ENCODE measurements at regions not wholly inside any gene's neighbourhood (a gene's known extent, or its start where the extent isn't known, plus 50 kb on each side); places are given as distances from the start of the nearest gene placed in this dataset.

DNA sequence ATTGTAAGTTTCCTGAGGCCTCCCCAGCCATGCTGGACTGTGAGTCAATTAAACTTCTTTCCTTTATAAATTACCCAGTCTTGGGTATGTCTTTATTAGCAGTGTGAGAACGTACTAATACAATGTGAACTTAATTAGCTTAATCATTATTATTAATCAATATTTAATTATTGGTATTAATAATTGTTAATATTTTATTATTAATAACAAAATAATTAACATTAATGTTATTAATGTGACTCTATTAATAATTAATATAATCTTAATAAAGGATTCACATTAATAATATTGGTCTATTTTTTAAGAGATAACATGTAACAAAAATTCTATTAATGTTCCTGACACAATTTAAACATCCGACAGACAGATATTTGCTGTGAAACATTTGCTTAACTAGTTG lies 164.9 kb upstream of the ATF7IP start:
- H3K4me1 ChIP-seq (ENCODE audit: insufficient read depth, low read length) = no peaks in the 10 kb centered on the region
- intact Hi-C loops (cut with micrococcal nuclease; ENCODE audit: unreplicated experiment) = no loop called here
- FAIRE-seq (no peak), ATAC-seq (no peak), DNase-seq (ENCODE audit: low spot score) (no peak)
- no peaks in the 10 kb centered on the region for H4K20me1 ChIP-seq (ENCODE audit: insufficient read depth, low read length)
- H2AFZ ChIP-seq (ENCODE audit: low read length) = no peak overlapping the region
- H3K4me2 ChIP-seq (ENCODE audit: low read depth, low read length) = no peak overlapping the region
- no peaks in the 10 kb centered on the region for H3K36me3 ChIP-seq (replicated peaks in 1 of 2; ENCODE audit: control insufficient read depth in 1 of 2, insufficient read depth in 2 of 2, low read length in 2 of 2)
- ChIA-PET CTCF (ENCODE audit: low intra/inter-chr PET ratio, low total read pairs) (no interaction called here), POLR2A (no interaction called here)
- BruUV-seq (replicated peaks) = no TSS peak
- no peak overlapping the region for H3K9ac ChIP-seq (ENCODE audit: insufficient read depth, low read depth, low read length)
- H3K79me2 ChIP-seq (ENCODE audit: insufficient read depth, low read length) = no peaks in the 10 kb centered on the region
- in situ Hi-C loops (cut with HindIII; ENCODE audit: extremely low pct_ligation_motif_present, low pct_unique_long_range_greater_than_20kb) = no loop called here
- no peaks in the 10 kb centered on the region for H3K9me3 ChIP-seq (ENCODE audit: low read length)
- H3K27ac ChIP-seq (ENCODE audit: extremely low read length, insufficient read depth, low read length) = no peak overlapping the region
- no peak overlapping the region for H3K4me3 ChIP-seq (replicated peaks in 1 of 3; ENCODE audit: insufficient read depth in 1 of 3, low read depth in 2 of 3, low read length in 3 of 3)
- TF ChIP-seq BRCA1 (CRISPR knock-in tag; IDR thresholded peaks at IDR 0.05) (no peak), REL (CRISPR knock-in tag; conservative IDR thresholded peaks at IDR 0.05) (no peak), PHB2 (IDR thresholded peaks at IDR 0.05; ENCODE audit: partially characterized antibody) (no peak), TGIF2 (CRISPR knock-in tag; IDR thresholded peaks at IDR 0.05) (no peak), EHMT2 (IDR thresholded peaks at IDR 0.05; ENCODE audit: borderline replicate concordance, low read depth, low read length) (no peak), ZNF382 (CRISPR knock-in tag; IDR thresholded peaks at IDR 0.05; ENCODE audit: borderline replicate concordance) (no peak), HNRNPLL (IDR thresholded peaks at IDR 0.05; ENCODE audit: low read depth, low read length, poor library complexity, severe bottlenecking) (no peak), NFKB2 (CRISPR knock-in tag; IDR thresholded peaks at IDR 0.05; ENCODE audit: borderline replicate concordance) (no peak), HIVEP1 (CRISPR knock-in tag; IDR thresholded peaks at IDR 0.05) (no peak), NCOA1 (CRISPR knock-in tag; IDR thresholded peaks at IDR 0.05) (no peak)
- TF ChIP-seq, protein P1, sequence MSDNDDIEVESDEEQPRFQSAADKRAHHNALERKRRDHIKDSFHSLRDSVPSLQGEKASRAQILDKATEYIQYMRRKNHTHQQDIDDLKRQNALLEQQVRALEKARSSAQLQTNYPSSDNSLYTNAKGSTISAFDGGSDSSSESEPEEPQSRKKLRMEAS (IDR thresholded peaks at IDR 0.05) = no peak
- TF ChIP-seq, protein P2, sequence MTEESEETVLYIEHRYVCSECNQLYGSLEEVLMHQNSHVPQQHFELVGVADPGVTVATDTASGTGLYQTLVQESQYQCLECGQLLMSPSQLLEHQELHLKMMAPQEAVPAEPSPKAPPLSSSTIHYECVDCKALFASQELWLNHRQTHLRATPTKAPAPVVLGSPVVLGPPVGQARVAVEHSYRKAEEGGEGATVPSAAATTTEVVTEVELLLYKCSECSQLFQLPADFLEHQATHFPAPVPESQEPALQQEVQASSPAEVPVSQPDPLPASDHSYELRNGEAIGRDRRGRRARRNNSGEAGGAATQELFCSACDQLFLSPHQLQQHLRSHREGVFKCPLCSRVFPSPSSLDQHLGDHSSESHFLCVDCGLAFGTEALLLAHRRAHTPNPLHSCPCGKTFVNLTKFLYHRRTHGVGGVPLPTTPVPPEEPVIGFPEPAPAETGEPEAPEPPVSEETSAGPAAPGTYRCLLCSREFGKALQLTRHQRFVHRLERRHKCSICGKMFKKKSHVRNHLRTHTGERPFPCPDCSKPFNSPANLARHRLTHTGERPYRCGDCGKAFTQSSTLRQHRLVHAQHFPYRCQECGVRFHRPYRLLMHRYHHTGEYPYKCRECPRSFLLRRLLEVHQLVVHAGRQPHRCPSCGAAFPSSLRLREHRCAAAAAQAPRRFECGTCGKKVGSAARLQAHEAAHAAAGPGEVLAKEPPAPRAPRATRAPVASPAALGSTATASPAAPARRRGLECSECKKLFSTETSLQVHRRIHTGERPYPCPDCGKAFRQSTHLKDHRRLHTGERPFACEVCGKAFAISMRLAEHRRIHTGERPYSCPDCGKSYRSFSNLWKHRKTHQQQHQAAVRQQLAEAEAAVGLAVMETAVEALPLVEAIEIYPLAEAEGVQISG (CRISPR knock-in tag; IDR thresholded peaks at IDR 0.05) = no peak
- TF ChIP-seq, protein P3, sequence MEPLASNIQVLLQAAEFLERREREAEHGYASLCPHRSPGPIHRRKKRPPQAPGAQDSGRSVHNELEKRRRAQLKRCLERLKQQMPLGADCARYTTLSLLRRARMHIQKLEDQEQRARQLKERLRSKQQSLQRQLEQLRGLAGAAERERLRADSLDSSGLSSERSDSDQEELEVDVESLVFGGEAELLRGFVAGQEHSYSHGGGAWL (CRISPR knock-in tag; IDR thresholded peaks at IDR 0.05) = no peak
- TF ChIP-seq, protein P4, sequence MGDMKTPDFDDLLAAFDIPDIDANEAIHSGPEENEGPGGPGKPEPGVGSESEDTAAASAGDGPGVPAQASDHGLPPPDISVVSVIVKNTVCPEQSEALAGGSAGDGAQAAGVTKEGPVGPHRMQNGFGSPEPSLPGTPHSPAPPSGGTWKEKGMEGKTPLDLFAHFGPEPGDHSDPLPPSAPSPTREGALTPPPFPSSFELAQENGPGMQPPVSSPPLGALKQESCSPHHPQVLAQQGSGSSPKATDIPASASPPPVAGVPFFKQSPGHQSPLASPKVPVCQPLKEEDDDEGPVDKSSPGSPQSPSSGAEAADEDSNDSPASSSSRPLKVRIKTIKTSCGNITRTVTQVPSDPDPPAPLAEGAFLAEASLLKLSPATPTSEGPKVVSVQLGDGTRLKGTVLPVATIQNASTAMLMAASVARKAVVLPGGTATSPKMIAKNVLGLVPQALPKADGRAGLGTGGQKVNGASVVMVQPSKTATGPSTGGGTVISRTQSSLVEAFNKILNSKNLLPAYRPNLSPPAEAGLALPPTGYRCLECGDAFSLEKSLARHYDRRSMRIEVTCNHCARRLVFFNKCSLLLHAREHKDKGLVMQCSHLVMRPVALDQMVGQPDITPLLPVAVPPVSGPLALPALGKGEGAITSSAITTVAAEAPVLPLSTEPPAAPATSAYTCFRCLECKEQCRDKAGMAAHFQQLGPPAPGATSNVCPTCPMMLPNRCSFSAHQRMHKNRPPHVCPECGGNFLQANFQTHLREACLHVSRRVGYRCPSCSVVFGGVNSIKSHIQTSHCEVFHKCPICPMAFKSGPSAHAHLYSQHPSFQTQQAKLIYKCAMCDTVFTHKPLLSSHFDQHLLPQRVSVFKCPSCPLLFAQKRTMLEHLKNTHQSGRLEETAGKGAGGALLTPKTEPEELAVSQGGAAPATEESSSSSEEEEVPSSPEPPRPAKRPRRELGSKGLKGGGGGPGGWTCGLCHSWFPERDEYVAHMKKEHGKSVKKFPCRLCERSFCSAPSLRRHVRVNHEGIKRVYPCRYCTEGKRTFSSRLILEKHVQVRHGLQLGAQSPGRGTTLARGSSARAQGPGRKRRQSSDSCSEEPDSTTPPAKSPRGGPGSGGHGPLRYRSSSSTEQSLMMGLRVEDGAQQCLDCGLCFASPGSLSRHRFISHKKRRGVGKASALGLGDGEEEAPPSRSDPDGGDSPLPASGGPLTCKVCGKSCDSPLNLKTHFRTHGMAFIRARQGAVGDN (CRISPR knock-in tag; IDR thresholded peaks at IDR 0.05) = no peak
- H3K27me3 ChIP-seq (ENCODE audit: control insufficient read depth in 1 of 2, insufficient read depth in 2 of 2, low read length in 2 of 2) = no peaks in the 10 kb centered on the region
- 46% methylated on average over 2 of the region's 2 CpGs for WGBS (ENCODE audit: low lambda C conversion rate)

All from HepG2 (cell line).